H1 (cell line): ENCODE measurements at regions not wholly inside any gene's neighbourhood (a gene's known extent, or its start where the extent isn't known, plus 50 kb on each side); places are given as distances from the start of the nearest gene placed in this dataset.

Experiments used
- BRCA1 ChIP-seq: IDR thresholded peaks from 2 replicates; pipeline ENCODE4 v1.6.1; 2012; ENCODE audit warnings: low read depth, low read length, improper control_type of control experiment
- CEBPB ChIP-seq: IDR thresholded peaks from 2 replicates; pipeline ENCODE4 v1.6.1; 2012; ENCODE audit warnings: low read depth, low read length
- CHD1 ChIP-seq: IDR thresholded peaks from 2 replicates; pipeline ENCODE4 v1.6.1; 2012; ENCODE audit warnings: low read depth, low read length, improper control_type of control experiment
- EP300 ChIP-seq, 2 experiments: IDR thresholded peaks; 1 replicate in 1 of 2; 2 replicates in 1 of 2; pipeline ENCODE4 v1.6.1; 2011 to 2012; ENCODE audit warnings: low read depth in 2 of 2, low read length in 2 of 2, mild to moderate bottlenecking in 2 of 2, borderline replicate concordance in 1 of 2, inconsistent platforms in 1 of 2, moderate library complexity in 1 of 2
- EZH2 ChIP-seq: fragments of 200-600 bp; sonication (generic); IDR thresholded peaks from 2 replicates; pipeline ENCODE4 v1.7.1; 2012; ENCODE audit warnings: low read depth, mild to moderate bottlenecking, moderate library complexity, low read length, inconsistent platforms; ENCODE audit not compliant: severe bottlenecking
- FOSL1 ChIP-seq: IDR thresholded peaks from 2 replicates; pipeline ENCODE4 v1.6.1; 2011; ENCODE audit warnings: mild to moderate bottlenecking, low read depth, low read length, moderate library complexity; ENCODE audit not compliant: insufficient read depth
- GTF2F1 ChIP-seq: IDR thresholded peaks from 2 replicates; pipeline ENCODE4 v1.6.1; 2012; ENCODE audit warnings: low read depth, low read length, improper control_type of control experiment, borderline replicate concordance
- JUND ChIP-seq: IDR thresholded peaks from 2 replicates; pipeline ENCODE4 v1.6.1; 2011; ENCODE audit warnings: mild to moderate bottlenecking, improper control_type of control experiment, low read length
- KDM5A ChIP-seq: fragments of 200-600 bp; IDR thresholded peaks from 2 replicates; pipeline ENCODE4 v1.7.1; 2012; ENCODE audit warnings: mild to moderate bottlenecking, low read length, inconsistent platforms, mixed read lengths
- POLR2A ChIP-seq, 2 experiments: IDR thresholded peaks; 1 replicate in 1 of 2; 2 replicates in 1 of 2; pipeline ENCODE4 v1.6.1; 2011; ENCODE audit warnings: low read depth in 2 of 2, low read length in 2 of 2, mild to moderate bottlenecking in 2 of 2; ENCODE audit errors: control extremely low read depth in 1 of 2
- POLR2AphosphoS5 ChIP-seq: IDR thresholded peaks from 2 replicates; pipeline ENCODE4 v1.6.1; 2011; ENCODE audit warnings: low read depth, low read length
- RFX5 ChIP-seq: IDR thresholded peaks from 2 replicates; pipeline ENCODE4 v1.6.1; 2011; ENCODE audit warnings: low read depth, low read length, improper control_type of control experiment, borderline replicate concordance
- RNF2 ChIP-seq: fragments of 200-900, 300-1000 bp; sonication (generic); IDR thresholded peaks from 2 replicates; pipeline ENCODE4 v1.7.1; 2016; ENCODE audit warnings: borderline replicate concordance, low read depth, mild to moderate bottlenecking, antibody characterized with exemption, low read length; ENCODE audit not compliant: poor library complexity, severe bottlenecking; ENCODE audit errors: missing control alignments
- SP2 ChIP-seq: IDR thresholded peaks from 2 replicates; pipeline ENCODE4 v1.6.1; 2012; ENCODE audit warnings: mild to moderate bottlenecking, low read length, inconsistent platforms

DNA sequence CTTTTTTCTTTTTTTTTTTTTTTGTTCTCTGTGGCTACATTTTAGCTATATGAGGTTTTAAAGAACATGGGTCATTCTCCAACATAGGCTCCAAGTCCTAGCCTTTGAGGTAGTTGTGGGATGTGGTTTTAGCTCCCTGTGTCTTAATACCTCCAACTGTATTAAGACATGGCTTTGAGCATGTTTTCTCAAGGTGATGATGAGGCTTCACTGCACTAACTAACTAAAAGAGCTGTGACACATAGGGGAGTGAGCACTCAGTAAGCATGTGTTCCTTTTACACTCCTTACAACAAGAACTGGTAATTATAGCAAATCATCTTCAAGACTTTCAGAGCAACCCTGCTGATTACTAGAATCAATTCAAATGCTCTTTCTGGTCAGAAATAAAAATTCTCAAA lies 333.6 kb upstream of the CCNH start:
- no peak for TF ChIP-seq POLR2A (IDR thresholded peaks at IDR 0.05; ENCODE audit: control extremely low read depth in 1 of 2, low read depth in 2 of 2, low read length in 2 of 2)
- TF ChIP-seq EZH2, result no peak
- TF ChIP-seq EP300 (IDR thresholded peaks at IDR 0.05; ENCODE audit: borderline replicate concordance in 1 of 2, low read depth in 2 of 2, low read length in 2 of 2), result no peak
- no peak for TF ChIP-seq SP2
- TF ChIP-seq RFX5, result no peak
- no peak for TF ChIP-seq CEBPB
- no peak for TF ChIP-seq GTF2F1
- TF ChIP-seq BRCA1, result no peak
- no peak for TF ChIP-seq KDM5A
- no peak for TF ChIP-seq RNF2
- TF ChIP-seq CHD1, result no peak
- TF ChIP-seq JUND, result no peak
- no peak for TF ChIP-seq POLR2AphosphoS5
- no peak for TF ChIP-seq FOSL1
